Dedifferentiated amniotic fluid mesenchymal stem cell (primary cell): ENCODE measurements at regions not wholly inside any gene's neighbourhood (a gene's known extent, or its start where the extent isn't known, plus 50 kb on each side); places are given as distances from the start of the nearest gene placed in this dataset.
"Not testable (repeated sequence)": the region's sequence is repeated elsewhere in the genome, so short reads cannot be mapped to it uniquely, and the experiment has no call there.

Source experiments
- DNase-seq: peaks from one replicate; pipeline ENCODE4 v3.0.0-alpha.2; 2016; ENCODE audit errors: extremely low spot score

- DNase-seq, result not testable (repeated sequence)
These were observed 106.0 kb downstream of the BUD13 start for GRCh38 chr11:116666673-116667249.

GRCh38 chr11:116665523-116665922 lies 107.3 kb downstream of the BUD13 start:
- DNase-seq, result no peak

- DNase-seq, result no peak
These were observed 111.7 kb downstream of the BUD13 start for GRCh38 chr11:116661056-116661455.

- no peak for DNase-seq
These were observed 112.8 kb downstream of the BUD13 start for GRCh38 chr11:116660011-116660410.

- no peak for DNase-seq
These were observed 113.8 kb downstream of the BUD13 start for GRCh38 chr11:116658876-116659535.

- no peak for DNase-seq
These were observed 114.7 kb downstream of the BUD13 start for GRCh38 chr11:116657842-116658825.

- DNase-seq, result no peak
These were observed 116.8 kb downstream of the BUD13 start for GRCh38 chr11:116656011-116656410.

- no peak for DNase-seq
These were observed 118.3 kb downstream of the BUD13 start for GRCh38 chr11:116654526-116654925.

- DNase-seq, result no peak
These were observed 119.6 kb downstream of the BUD13 start for GRCh38 chr11:116653206-116653605.

GRCh38 chr11:116651737-116652237 lies 121.0 kb downstream of the BUD13 start:
- DNase-seq, result no peak

GRCh38 chr11:116651098-116651736 lies 121.6 kb downstream of the BUD13 start:
- DNase-seq, result no peak

- no peak for DNase-seq
These were observed 122.7 kb downstream of the BUD13 start for GRCh38 chr11:116650052-116650451.

- no peak for DNase-seq
These were observed 123.5 kb downstream of the BUD13 start for GRCh38 chr11:116649268-116649667.

- no peak for DNase-seq
These were observed 124.3 kb downstream of the BUD13 start for GRCh38 chr11:116648247-116649174.

GRCh38 chr11:116647305-116648080 lies 125.3 kb downstream of the BUD13 start:
- DNase-seq, result no peak

- no peak for DNase-seq
These were observed 126.6 kb downstream of the BUD13 start for GRCh38 chr11:116646191-116646590.

GRCh38 chr11:116644941-116645305 lies 127.9 kb downstream of the BUD13 start:
- DNase-seq, result no peak

GRCh38 chr11:116644201-116644940 lies 128.4 kb downstream of the BUD13 start:
- no peak for DNase-seq

- DNase-seq, result no peak
These were observed 129.3 kb downstream of the BUD13 start for GRCh38 chr11:116643521-116643920.
